SK-N-SH (cell line): ENCODE measurements at regions not wholly inside any gene's neighbourhood (a gene's known extent, or its start where the extent isn't known, plus 50 kb on each side); places are given as distances from the start of the nearest gene placed in this dataset.

Experiments used
- CTCF ChIA-PET: fragments of 300-600, 350-600 bp; formaldehyde crosslinking; extraction: SDS; loops from one replicate; lab custom pipeline; 2021; lab: Yijun Ruan, JAX
- POLR2A ChIA-PET: fragments of 350-600 bp; sonication (Branson Sonifier 250); formaldehyde crosslinking; extraction: SDS; loops from one replicate; lab custom pipeline; 2020; ENCODE audit warnings: antibody characterized with exemption, inconsistent platforms; lab: Yijun Ruan, JAX
- DNase-seq: peaks from one replicate; pipeline ENCODE4 v3.0.0; 2012
- H2AFZ ChIP-seq: fragments of 200-600 bp; sonication (generic); 2 replicates; pipeline ENCODE4 v1.8.1; 2016; ENCODE audit warnings: antibody characterized with exemption, mild to moderate bottlenecking, low read depth
- H3F3A ChIP-seq: fragments of 200-600 bp; sonication (generic); replicated peaks from 2 replicates; pipeline ENCODE3; 2016; ENCODE audit warnings: antibody characterized with exemption, mild to moderate bottlenecking; ENCODE audit not compliant: insufficient read depth
- H3K27ac ChIP-seq, 2 experiments: fragments of 200-500 bp in 1 of 2; fragments of 200-600 bp in 1 of 2; sonication (Bioruptor generic) in 1 of 2; sonication (generic), shearing (Covaris generic) in 1 of 2; 2 replicates each; pipeline versions ENCODE4 v1.5.1 to v1.6.1; 2014 to 2016; ENCODE audit warnings: low read depth in 2 of 2, inconsistent platforms in 1 of 2, low read length in 1 of 2, mild to moderate bottlenecking in 1 of 2, mixed read lengths in 1 of 2
- H3K27me3 ChIP-seq: fragments of 200-600 bp; sonication (generic), shearing (Covaris generic); 2 replicates; pipeline ENCODE4 v1.6.1; 2016; ENCODE audit warnings: mixed run types; ENCODE audit not compliant: insufficient read depth
- H3K36me3 ChIP-seq, 2 experiments: fragments of 200-500 bp in 1 of 2; fragments of 200-600 bp in 1 of 2; sonication (Bioruptor generic) in 1 of 2; sonication (generic) in 1 of 2; replicated peaks in 1 of 2; 2 replicates each; pipeline versions ENCODE3 to v1.5.1; 2014 to 2016; ENCODE audit warnings: low read length in 1 of 2, mild to moderate bottlenecking in 1 of 2; ENCODE audit not compliant: insufficient read depth in 2 of 2, control insufficient read depth in 1 of 2
- H3K4me1 ChIP-seq, 2 experiments: fragments of 200-500 bp in 1 of 2; fragments of 200-600 bp in 1 of 2; sonication (Bioruptor generic) in 1 of 2; sonication (generic), shearing (Covaris generic) in 1 of 2; 2 replicates each; pipeline versions ENCODE4 v1.5.1 to v1.6.1; 2014 to 2016; ENCODE audit warnings: low read depth in 1 of 2, low read length in 1 of 2, mixed run types in 1 of 2; ENCODE audit not compliant: insufficient read depth in 2 of 2, control insufficient read depth in 1 of 2
- H3K4me2 ChIP-seq: fragments of 200-600 bp; sonication (generic), shearing (Covaris generic); 2 replicates; pipeline ENCODE4 v1.6.1; 2017; ENCODE audit warnings: mixed run types
- H3K4me3 ChIP-seq, 2 experiments: fragments of 200-500 bp in 1 of 2; fragments of 200-600 bp in 1 of 2; sonication (Bioruptor generic) in 1 of 2; sonication (generic), shearing (Covaris generic) in 1 of 2; 2 replicates each; pipeline versions ENCODE4 v1.5.1 to v1.8.1; 2014 to 2016; ENCODE audit warnings: low read depth in 2 of 2, inconsistent platforms in 1 of 2, low read length in 1 of 2, mild to moderate bottlenecking in 1 of 2, mixed read lengths in 1 of 2, moderate library complexity in 1 of 2
- H3K79me2 ChIP-seq: fragments of 200-600 bp; sonication (generic); 2 replicates; pipeline ENCODE4 v1.8.1; 2017; ENCODE audit warnings: mild to moderate bottlenecking; ENCODE audit not compliant: insufficient read depth
- H3K9ac ChIP-seq: fragments of 200-600 bp; sonication (generic); 2 replicates; pipeline ENCODE4 v1.6.1; 2017; ENCODE audit warnings: mixed run types
- H3K9me2 ChIP-seq: fragments of 200-600 bp; sonication (generic); 2 replicates; pipeline ENCODE4 v1.6.1; 2017; ENCODE audit warnings: mixed run types
- H3K9me3 ChIP-seq: fragments of 200-600 bp; sonication (generic); 2 replicates; pipeline ENCODE4 v1.6.1; 2017; ENCODE audit warnings: mixed run types, mild to moderate bottlenecking, moderate library complexity
- H4K20me1 ChIP-seq: fragments of 200-600 bp; sonication (generic); 2 replicates; pipeline ENCODE4 v1.6.1; 2017; ENCODE audit warnings: mild to moderate bottlenecking, mixed run types; ENCODE audit not compliant: insufficient read depth
- CHD2 ChIP-seq: fragments of 150-350 bp; IDR thresholded peaks from 2 replicates; pipeline ENCODE4 v1.6.1; 2018; ENCODE audit warnings: low read length; ENCODE audit not compliant: partially characterized antibody
- ELF1 ChIP-seq: IDR thresholded peaks from 2 replicates; pipeline ENCODE4 v1.4.0; 2012
- FOSL2 ChIP-seq: IDR thresholded peaks from 2 replicates; pipeline ENCODE4 v1.4.0; 2012; ENCODE audit warnings: low read depth, mild to moderate bottlenecking, moderate library complexity, borderline replicate concordance
- FOXJ3 ChIP-seq: sonication (generic); formaldehyde crosslinking; IDR thresholded peaks from 2 replicates; pipeline ENCODE4 v1.5.1; 2020; ENCODE audit warnings: mild to moderate bottlenecking, missing genetic modification reagents
- FOXM1 ChIP-seq: IDR thresholded peaks from 2 replicates; pipeline ENCODE4 v1.4.0; 2012; ENCODE audit warnings: low read depth, mild to moderate bottlenecking
- GATA2 ChIP-seq: sonication (generic); formaldehyde crosslinking; IDR thresholded peaks from 2 replicates; pipeline ENCODE4 v1.5.0; 2020; ENCODE audit warnings: mild to moderate bottlenecking, missing genetic modification reagents
- MEF2A ChIP-seq: IDR thresholded peaks from 2 replicates; pipeline ENCODE4 v1.4.0; 2012; ENCODE audit warnings: low read depth, borderline replicate concordance
- RAD21 ChIP-seq: IDR thresholded peaks from 2 replicates; pipeline ENCODE4 v1.6.1; 2012; ENCODE audit warnings: mild to moderate bottlenecking, low read length
- RCOR1 ChIP-seq: fragments of 150-350 bp; IDR thresholded peaks from 2 replicates; pipeline ENCODE4 v1.6.1; 2017; ENCODE audit warnings: antibody characterized with exemption, low read length
- REST ChIP-seq: IDR thresholded peaks from 2 replicates; pipeline ENCODE4 v1.6.1; 2012; ENCODE audit warnings: mild to moderate bottlenecking, low read depth, low read length, moderate library complexity
- RFX5 ChIP-seq: IDR thresholded peaks from 2 replicates; pipeline ENCODE4 v1.6.1; 2012; ENCODE audit warnings: mild to moderate bottlenecking, improper control_type of control experiment, low read length
- SMC3 ChIP-seq: IDR thresholded peaks from 2 replicates; pipeline ENCODE4 v1.6.1; 2012; ENCODE audit warnings: low read depth, low read length, improper control_type of control experiment
- TCF12 ChIP-seq: IDR thresholded peaks from 2 replicates; pipeline ENCODE4 v1.4.0; 2012
- TEAD4 ChIP-seq: IDR thresholded peaks from 2 replicates; pipeline ENCODE4 v1.4.0; 2012; ENCODE audit warnings: mild to moderate bottlenecking, borderline replicate concordance; ENCODE audit not compliant: insufficient read depth
- USF2 ChIP-seq: fragments of 150-350 bp; IDR thresholded peaks from 2 replicates; pipeline ENCODE4 v1.6.1; 2017; ENCODE audit warnings: antibody characterized with exemption, low read length, low read depth, borderline replicate concordance
- ZBTB33 ChIP-seq: IDR thresholded peaks from 2 replicates; pipeline ENCODE4 v1.4.0; 2012; ENCODE audit warnings: low read depth, borderline replicate concordance
- WGBS: methylation state at CpG from one replicate; pipeline ENCODE4 v1.1.6; 2017; ENCODE audit warnings: low lambda C conversion rate; 5-methylcytosine and 5-hydroxymethylcytosine counted together
- TF ChIP-seq, protein P1 (sequence below): IDR thresholded peaks from 2 replicates; pipeline ENCODE4; 2012
- TF ChIP-seq, protein P2 (sequence below): IDR thresholded peaks from 2 replicates; pipeline ENCODE4 v1.4.0; 2012; ENCODE audit warnings: low read depth

DNA sequence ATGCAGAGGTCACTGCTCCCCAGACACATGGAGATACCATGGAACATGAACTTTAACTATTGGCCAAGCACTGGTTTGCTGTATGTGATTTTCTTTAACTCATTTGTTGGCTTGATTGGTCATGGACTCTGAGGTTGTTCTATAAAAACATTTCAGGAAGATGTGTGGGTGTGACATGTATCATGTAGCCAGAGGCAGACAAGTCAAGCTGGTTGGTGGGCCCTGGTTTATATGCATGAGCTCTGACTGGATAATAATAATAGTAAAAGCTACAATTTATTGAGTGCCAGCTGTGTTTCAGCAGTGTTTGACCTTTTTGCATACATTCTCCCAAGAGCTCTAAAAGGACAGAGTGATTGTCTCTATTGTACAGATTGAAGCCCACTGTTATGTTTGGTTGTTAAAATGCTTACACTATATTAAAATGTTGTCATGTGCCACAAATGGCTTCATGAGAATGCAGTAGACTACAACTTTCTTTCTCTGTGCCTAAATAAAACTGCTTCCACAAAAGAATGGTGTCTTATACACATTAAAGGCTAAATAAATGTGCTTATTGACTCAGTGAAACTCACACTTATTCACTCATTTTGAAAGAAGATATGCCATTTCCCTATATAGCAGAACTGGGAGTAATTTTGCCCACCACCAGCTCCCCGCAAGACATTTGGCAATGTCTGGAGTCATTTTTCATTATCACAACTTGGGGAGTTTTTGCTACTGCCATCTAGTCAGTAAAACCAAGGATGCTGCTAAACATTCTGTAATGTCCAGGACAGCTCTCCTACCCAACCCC is 243.6 kb upstream of the NFE2L3 start:
- WGBS = 42% methylated on average over 1 of the region's 1 CpG
- H3K4me3 ChIP-seq = no peak overlapping the region
- H3K9me3 ChIP-seq = no peaks in the 10 kb centered on the region
- no peaks in the 10 kb centered on the region for H3K27me3 ChIP-seq
- no peaks in the 10 kb centered on the region for H3K79me2 ChIP-seq
- CTCF ChIA-PET = interaction anchor here (0.9 to 7.5 kb wide), 8 partner anchors 10 to 759 kb away, joined by 3 to 91 read pairs (median 6); no protein-coding TSS in a partner anchor
- H3F3A ChIP-seq = no peaks in the 10 kb centered on the region
- DNase-seq = no peak
- H4K20me1 ChIP-seq = no peaks in the 10 kb centered on the region
- no peak overlapping the region for H3K4me2 ChIP-seq
- H3K36me3 ChIP-seq = no peaks in the 10 kb centered on the region
- H3K4me1 ChIP-seq = no peaks in the 10 kb centered on the region
- no peak overlapping the region for H3K27ac ChIP-seq
- no peak for TF ChIP-seq GATA2
- TF ChIP-seq ELF1 = no peak
- TF ChIP-seq SMC3 = no peak
- TF ChIP-seq ZBTB33 = no peak
- TF ChIP-seq RAD21 = no peak
- no peak for TF ChIP-seq RFX5
- no peak for TF ChIP-seq RCOR1
- TF ChIP-seq MEF2A = no peak
- no peak for TF ChIP-seq TEAD4
- no peak for TF ChIP-seq CHD2
- H2AFZ ChIP-seq = no peak overlapping the region
- POLR2A ChIA-PET = no interaction called here
- H3K9ac ChIP-seq = no peak overlapping the region
- no peaks in the 10 kb centered on the region; the same call in 1 of the 2 replicates for H3K9me2 ChIP-seq

- Histone ChIP-seq H3K4me1 (no peaks in the 10 kb centered on the region), H3F3A (no peaks in the 10 kb centered on the region), H3K9ac (no peak overlapping the region), H3K9me2 (no peaks in the 10 kb centered on the region; the same call in 1 of the 2 replicates), H4K20me1 (no peaks in the 10 kb centered on the region), H3K27ac (no peak overlapping the region), H3K27me3 (0 out of 2 replicates have a peak, but pooled peaks cover 5% of the 10 kb centered on the region), H3K79me2 (no peaks in the 10 kb centered on the region), H3K4me2 (no peak overlapping the region), H3K9me3 (no peaks in the 10 kb centered on the region), H3K4me3 (no peak overlapping the region), H3K36me3 (no peaks in the 10 kb centered on the region), H2AFZ (no peak overlapping the region)
- CTCF ChIA-PET = interaction anchor here (1.3 kb wide), 1 partner anchor 16 kb away, joined by 5 read pairs; no protein-coding TSS in a partner anchor
- DNase-seq = no peak
- POLR2A ChIA-PET = no interaction called here
- WGBS = 25% methylated on average over 7 of the region's 7 CpGs
- TF ChIP-seq TCF12 (no peak), RAD21 (no peak), REST (no peak), FOXM1 (no peak), FOSL2 (no peak), FOXJ3 (CRISPR knock-in tag) (no peak), ELF1 (no peak), USF2 (no peak)
- TF ChIP-seq, protein P1, sequence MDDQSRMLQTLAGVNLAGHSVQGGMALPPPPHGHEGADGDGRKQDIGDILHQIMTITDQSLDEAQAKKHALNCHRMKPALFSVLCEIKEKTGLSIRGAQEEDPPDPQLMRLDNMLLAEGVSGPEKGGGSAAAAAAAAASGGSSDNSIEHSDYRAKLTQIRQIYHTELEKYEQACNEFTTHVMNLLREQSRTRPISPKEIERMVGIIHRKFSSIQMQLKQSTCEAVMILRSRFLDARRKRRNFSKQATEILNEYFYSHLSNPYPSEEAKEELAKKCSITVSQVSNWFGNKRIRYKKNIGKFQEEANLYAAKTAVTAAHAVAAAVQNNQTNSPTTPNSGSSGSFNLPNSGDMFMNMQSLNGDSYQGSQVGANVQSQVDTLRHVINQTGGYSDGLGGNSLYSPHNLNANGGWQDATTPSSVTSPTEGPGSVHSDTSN = no peak
- TF ChIP-seq, protein P2, sequence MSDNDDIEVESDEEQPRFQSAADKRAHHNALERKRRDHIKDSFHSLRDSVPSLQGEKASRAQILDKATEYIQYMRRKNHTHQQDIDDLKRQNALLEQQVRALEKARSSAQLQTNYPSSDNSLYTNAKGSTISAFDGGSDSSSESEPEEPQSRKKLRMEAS = no peak
Measured at GRCh38 chr7:25911738-25912607, 240.0 kb upstream of the NFE2L3 start.
